B cell (primary cell): ENCODE measurements at regions not wholly inside any gene's neighbourhood (a gene's known extent, or its start where the extent isn't known, plus 50 kb on each side); places are given as distances from the start of the nearest gene placed in this dataset.

Experiments used
- ATAC-seq: fragments of 200-7000 bp; cut with Tn5 transposase; one replicate; pipeline ENCODE4 v1.10.0; 2021; ENCODE audit warnings: low read depth, mild to moderate bottlenecking, moderate number of reproducible peaks, moderate library complexity
- CTCF ChIA-PET: fragments of 350-600 bp; sonication (Branson Sonifier 250); formaldehyde crosslinking; loops from one replicate; lab custom pipeline; 2021; ENCODE audit warnings: antibody characterized with exemption, inconsistent platforms; lab: Charles Lee
- POLR2A ChIA-PET: fragments of 350-600 bp; sonication (Branson Sonifier 250); formaldehyde crosslinking; loops from one replicate; lab custom pipeline; 2021; ENCODE audit warnings: antibody characterized with exemption; lab: Charles Lee
- DNase-seq: peaks from one replicate; pipeline ENCODE4 v3.0.0; 2013
- H2AFZ ChIP-seq: 2 replicates; pipeline ENCODE4 v1.6.1; 2012; ENCODE audit warnings: mild to moderate bottlenecking, low read depth, low read length; ENCODE audit not compliant: insufficient read depth, poor library complexity, severe bottlenecking
- H3K27ac ChIP-seq, 2 donors: 1 replicate in 1 of 2; 2 replicates in 1 of 2; pipeline ENCODE4 v1.5.1; 2012 to 2013; ENCODE audit warnings: low read length in 2 of 2, mild to moderate bottlenecking in 2 of 2, moderate library complexity in 1 of 2
- H3K27me3 ChIP-seq, 4 experiments: fragments of 200-600 bp in 1 of 4; sonication (generic) in 1 of 4; replicated peaks in 1 of 4; 1 replicate in 2 of 4; 2 replicates in 2 of 4; pipeline versions ENCODE4 v1.6.1 to v1.7.0; 2013 to 2016; ENCODE audit warnings: low read length in 3 of 4, mild to moderate bottlenecking in 2 of 4, mixed read lengths in 1 of 4, moderate library complexity in 1 of 4; ENCODE audit not compliant: insufficient read depth in 4 of 4, control insufficient read depth in 3 of 4; ENCODE audit errors: control extremely low read depth in 1 of 4
- H3K36me3 ChIP-seq, 2 experiments: replicated peaks in 1 of 2; 1 replicate in 1 of 2; 2 replicates in 1 of 2; pipeline versions ENCODE4 v1.6.1 to v1.7.1; 2013; ENCODE audit warnings: low read length in 1 of 2; ENCODE audit not compliant: insufficient read depth in 2 of 2, control insufficient read depth in 1 of 2; ENCODE audit errors: control extremely low read depth in 1 of 2, extremely low read depth in 1 of 2
- H3K4me1 ChIP-seq, 2 donors: fragments of 200-600 bp in 1 of 2; sonication (generic) in 1 of 2; 1 replicate in 1 of 2; 2 replicates in 1 of 2; pipeline versions ENCODE4 v1.5.1 to v1.6.1; 2013 to 2017; ENCODE audit warnings: low read length in 2 of 2; ENCODE audit not compliant: control insufficient read depth in 2 of 2, insufficient read depth in 2 of 2
- H3K4me2 ChIP-seq: replicated peaks from 2 replicates; pipeline ENCODE3; 2012; ENCODE audit warnings: mild to moderate bottlenecking, low read depth, low read length; ENCODE audit not compliant: poor library complexity, severe bottlenecking
- H3K4me3 ChIP-seq, 5 experiments: fragments of 200-600 bp in 1 of 5; sonication (generic) in 1 of 5; 1 replicate in 3 of 5; 2 replicates in 2 of 5; pipeline versions ENCODE4 v1.5.1 to v1.7.0; 2011 to 2016; ENCODE audit warnings: low read length in 4 of 5, mild to moderate bottlenecking in 4 of 5, low read depth in 2 of 5, control low read depth in 1 of 5, moderate library complexity in 1 of 5; ENCODE audit not compliant: insufficient read depth in 1 of 5; ENCODE audit errors: control extremely low read depth in 1 of 5, extremely low read depth in 1 of 5
- H3K79me2 ChIP-seq: fragments of 200-600 bp; sonication (generic); one replicate; pipeline ENCODE4 v1.6.0; 2016; ENCODE audit warnings: low read length; ENCODE audit not compliant: control insufficient read depth, insufficient read depth
- H3K9ac ChIP-seq: fragments of 200-600 bp; sonication (generic); 2 replicates; pipeline ENCODE4 v1.6.1; 2017; ENCODE audit warnings: mild to moderate bottlenecking, low read length, moderate library complexity
- H3K9me3 ChIP-seq, 3 donors: one replicate each; pipeline versions ENCODE4 v1.6.1 to v1.7.1; 2013; ENCODE audit warnings: low read length in 2 of 3; ENCODE audit not compliant: control insufficient read depth in 2 of 3, insufficient read depth in 1 of 3; ENCODE audit errors: control extremely low read depth in 1 of 3
- H4K20me1 ChIP-seq: 2 replicates; pipeline ENCODE4 v1.6.0; 2012; ENCODE audit warnings: mild to moderate bottlenecking, low read length; ENCODE audit not compliant: insufficient read depth, control insufficient read depth, poor library complexity, severe bottlenecking
- H3K27ac Mint-ChIP-seq: one replicate; pipeline ENCODE4 v1.8.0; 2021; ENCODE audit warnings: mixed read lengths
- H3K27me3 Mint-ChIP-seq: one replicate; pipeline ENCODE4 v1.8.0; 2021; ENCODE audit warnings: mixed read lengths
- H3K4me1 Mint-ChIP-seq: one replicate; pipeline ENCODE4 v1.8.0; 2021; ENCODE audit warnings: mixed read lengths
- H3K4me3 Mint-ChIP-seq: one replicate; pipeline ENCODE4 v1.8.0; 2021; ENCODE audit warnings: mixed read lengths
- H3K9me3 Mint-ChIP-seq: one replicate; pipeline ENCODE4 v1.8.0; 2022; ENCODE audit warnings: mixed read lengths; ENCODE audit not compliant: insufficient read depth
- CTCF ChIP-seq: fragments of 200-600 bp; IDR thresholded peaks from one replicate; pipeline ENCODE4 v1.8.0; 2022; ENCODE audit warnings: antibody characterized with exemption, mild to moderate bottlenecking
- EZH2 ChIP-seq: IDR thresholded peaks from 2 replicates; pipeline ENCODE4 v1.6.1; 2012; ENCODE audit warnings: borderline replicate concordance, low read depth, mild to moderate bottlenecking, moderate library complexity, low read length; ENCODE audit not compliant: insufficient read depth, poor library complexity, severe bottlenecking
- WGBS: methylation state at CpG from one replicate; pipeline ENCODE4 v1.1.5; 2013; ENCODE audit warnings: missing lambda C conversion rate; ENCODE audit not compliant: insufficient coverage; 5-methylcytosine and 5-hydroxymethylcytosine counted together
- intact Hi-C: fragments of 100-400 bp; cut with micrococcal nuclease; formaldehyde crosslinking; loops from one replicate; pipeline ENCODE4 v1.10.0; 2022

- ChIA-PET POLR2A (no interaction called here), CTCF (no interaction called here)
- Histone ChIP-seq H3K9ac (no peak overlapping the region), H4K20me1 (no peaks in the 10 kb centered on the region), H2AFZ (no peak overlapping the region), H3K9me3 (no peaks in the 10 kb centered on the region), H3K4me2 (no peak overlapping the region), H3K4me3 (no peak overlapping the region), H3K4me1 (no peaks in the 10 kb centered on the region), H3K36me3 (no peaks in the 10 kb centered on the region), H3K79me2 (no peaks in the 10 kb centered on the region), H3K27ac (no peak overlapping the region), H3K27me3 (peaks cover 0 to 4% (median 0%) of the 10 kb centered on the region in 4 experiments)
- no peaks in the 10 kb centered on the region for H3K27me3 Mint-ChIP-seq
- WGBS, result no CpG with 5 or more reads among the region's 1 CpG
- intact Hi-C loops, result no loop called here
- H3K27ac Mint-ChIP-seq, result no peak overlapping the region
- DNase-seq (no peak), ATAC-seq (no peak)
- no peaks in the 10 kb centered on the region for H3K4me1 Mint-ChIP-seq
- H3K9me3 Mint-ChIP-seq, result no peaks in the 10 kb centered on the region
- TF ChIP-seq CTCF, result no peak
- TF ChIP-seq EZH2, result no peak
- H3K4me3 Mint-ChIP-seq, result no peak overlapping the region
Observed at GRCh38 chr2:225757248-225757647, 357.7 kb downstream of the NYAP2 start.

- Mint-ChIP-seq H3K4me1 (no peaks in the 10 kb centered on the region), H3K27me3 (no peaks in the 10 kb centered on the region), H3K9me3 (no peaks in the 10 kb centered on the region), H3K27ac (no peak overlapping the region), H3K4me3 (no peak overlapping the region)
- TF ChIP-seq EZH2 (no peak), CTCF (no peak)
- Histone ChIP-seq H4K20me1 (no peaks in the 10 kb centered on the region), H3K79me2 (no peaks in the 10 kb centered on the region), H3K36me3 (no peaks in the 10 kb centered on the region), H2AFZ (no peak overlapping the region), H3K4me3 (no peak overlapping the region), H3K9me3 (no peaks in the 10 kb centered on the region), H3K4me1 (no peaks in the 10 kb centered on the region), H3K27ac (no peak overlapping the region), H3K9ac (no peak overlapping the region), H3K4me2 (no peak overlapping the region), H3K27me3 (peaks cover 0 to 4% (median 0%) of the 10 kb centered on the region in 4 experiments)
- ChIA-PET CTCF (no interaction called here), POLR2A (no interaction called here)
- no CpG with 5 or more reads among the region's 4 CpGs for WGBS
- intact Hi-C loops, result no loop called here
- DNase-seq (no peak), ATAC-seq (no peak)
Observed at GRCh38 chr2:225756198-225756597, 356.7 kb downstream of the NYAP2 start.
